Loucy (cell line): ENCODE measurements at regions not wholly inside any gene's neighbourhood (a gene's known extent, or its start where the extent isn't known, plus 50 kb on each side); places are given as distances from the start of the nearest gene placed in this dataset.

ENCODE experiments used
- H2AFZ ChIP-seq: fragments of 200-600 bp; sonication (generic); 2 replicates; pipeline ENCODE4 v1.6.0; 2016; ENCODE audit warnings: antibody characterized with exemption, mild to moderate bottlenecking, low read length, moderate library complexity
- H3F3A ChIP-seq: fragments of 200-600 bp; 2 replicates; pipeline ENCODE4 v1.6.0; 2016; ENCODE audit warnings: antibody characterized with exemption, low read depth, mild to moderate bottlenecking
- H3K27me3 ChIP-seq: fragments of 200-600 bp; sonication (generic); 2 replicates; pipeline ENCODE4 v1.6.1; 2014; ENCODE audit warnings: low read length, mild to moderate bottlenecking; ENCODE audit not compliant: insufficient read depth, poor library complexity, severe bottlenecking
- H3K36me3 ChIP-seq: fragments of 200-600 bp; sonication (generic); 2 replicates; pipeline ENCODE4 v1.6.1; 2016; ENCODE audit warnings: low read length; ENCODE audit not compliant: insufficient read depth
- H3K4me1 ChIP-seq: fragments of 200-600 bp; sonication (generic); 2 replicates; pipeline ENCODE4 v1.5.1; 2014; ENCODE audit warnings: low read length, mild to moderate bottlenecking; ENCODE audit not compliant: insufficient read depth, poor library complexity, severe bottlenecking
- H3K4me2 ChIP-seq: fragments of 200-600 bp; sonication (generic); 2 replicates; pipeline ENCODE4 v1.6.0; 2014; ENCODE audit warnings: antibody characterized with exemption, low read length, low read depth, mild to moderate bottlenecking; ENCODE audit not compliant: poor library complexity, severe bottlenecking
- H3K4me3 ChIP-seq: fragments of 200-600 bp; sonication (generic); 2 replicates; pipeline ENCODE4 v1.5.1; 2014; ENCODE audit warnings: low read length, mild to moderate bottlenecking, mixed read lengths; ENCODE audit not compliant: poor library complexity, severe bottlenecking
- H3K79me2 ChIP-seq: fragments of 200-600 bp; sonication (generic); 2 replicates; pipeline ENCODE4 v1.6.1; 2014; ENCODE audit warnings: low read length; ENCODE audit not compliant: insufficient read depth
- H3K9ac ChIP-seq: fragments of 200-600 bp; sonication (generic); 2 replicates; pipeline ENCODE4 v1.6.0; 2014; ENCODE audit warnings: mild to moderate bottlenecking, low read depth, low read length, moderate library complexity; ENCODE audit not compliant: poor library complexity, severe bottlenecking
- H3K9me2 ChIP-seq: fragments of 200-600 bp; sonication (generic); replicated peaks from 2 replicates; pipeline ENCODE4 v1.6.1; 2016; ENCODE audit warnings: low read depth, low read length, mixed read lengths
- H3K9me3 ChIP-seq: fragments of 200-600 bp; sonication (generic); 2 replicates; pipeline ENCODE4 v1.6.1; 2014; ENCODE audit warnings: mild to moderate bottlenecking, antibody characterized with exemption, low read length, low read depth; ENCODE audit not compliant: insufficient read depth
- H4K20me1 ChIP-seq: fragments of 200-600 bp; sonication (generic); 2 replicates; pipeline ENCODE4 v1.6.0; 2014; ENCODE audit warnings: antibody characterized with exemption, low read length, mild to moderate bottlenecking; ENCODE audit not compliant: insufficient read depth, poor library complexity, severe bottlenecking
- CTCF ChIP-seq: fragments of 200-600 bp; sonication (generic); conservative IDR thresholded peaks from 2 replicates; pipeline ENCODE4 v1.5.1; 2014; ENCODE audit warnings: mild to moderate bottlenecking, antibody characterized with exemption, low read length
- EZH2phosphoT487 ChIP-seq: fragments of 200-600 bp; IDR thresholded peaks from 2 replicates; pipeline ENCODE4 v1.6.1; 2018; ENCODE audit warnings: antibody characterized with exemption, mild to moderate bottlenecking, moderate library complexity, borderline replicate concordance

- Histone ChIP-seq H3K79me2 (no peaks in the 10 kb centered on the region), H3K4me3 (no peak overlapping the region), H3K4me2 (no peak overlapping the region), H3K9me3 (no peaks in the 10 kb centered on the region), H3K36me3 (no peaks in the 10 kb centered on the region), H3K9ac (no peak overlapping the region), H2AFZ (peak overlapping the region; percentile 34; the same call in 1 of the 2 replicates), H3K27me3 (no peaks in the 10 kb centered on the region), H3F3A (no peaks in the 10 kb centered on the region), H3K4me1 (peaks cover 21% of the 10 kb centered on the region), H3K9me2 (no peaks in the 10 kb centered on the region), H4K20me1 (no peaks in the 10 kb centered on the region)
- TF ChIP-seq CTCF (no peak), EZH2phosphoT487 (no peak)
Observed at GRCh38 chr7:42831006-42831717, 80.7 kb downstream of the C7orf25 start.

- H3K36me3 ChIP-seq = no peaks in the 10 kb centered on the region
- H3K79me2 ChIP-seq = no peaks in the 10 kb centered on the region
Observed at GRCh38 chr7:42812779-42813178, 99.1 kb downstream of the C7orf25 start.

GRCh38 chr7:42805601-42806000 lies 106.3 kb downstream of the C7orf25 start:
- Histone ChIP-seq H3K4me3 (no peak overlapping the region), H3K9me2 (no peaks in the 10 kb centered on the region), H3K27me3 (no peaks in the 10 kb centered on the region), H3K9ac (no peak overlapping the region), H2AFZ (no peak overlapping the region), H4K20me1 (no peaks in the 10 kb centered on the region), H3K79me2 (no peaks in the 10 kb centered on the region), H3F3A (no peaks in the 10 kb centered on the region), H3K4me1 (no peaks in the 10 kb centered on the region), H3K9me3 (peaks cover 6% of the 10 kb centered on the region; the same call in 1 of the 2 replicates), H3K36me3 (no peaks in the 10 kb centered on the region), H3K4me2 (no peak overlapping the region)
- no peak for TF ChIP-seq CTCF
- TF ChIP-seq EZH2phosphoT487 = no peak

More at GRCh38 chr7:42812779-42813178, 99.1 kb downstream of the C7orf25 start:
- Histone ChIP-seq H4K20me1 (no peaks in the 10 kb centered on the region), H3K27me3 (no peaks in the 10 kb centered on the region), H3K4me1 (peaks cover 12% of the 10 kb centered on the region), H3K9me2 (no peaks in the 10 kb centered on the region), H3K9ac (no peak overlapping the region), H3F3A (0 out of 2 replicates have a peak, but pooled peaks cover 6% of the 10 kb centered on the region), H3K9me3 (peaks cover 7% of the 10 kb centered on the region), H2AFZ (no peak overlapping the region), H3K4me3 (peak overlapping the region; percentile 24), H3K4me2 (peak overlapping the region; percentile 65)
- TF ChIP-seq EZH2phosphoT487 (peak; percentile 54; the same call in 1 of the 2 replicates), CTCF (no peak)
